ENCODE measurements at regions not wholly inside any gene's neighbourhood (a gene's known extent, or its start where the extent isn't known, plus 50 kb on each side); places are given as distances from the start of the nearest gene placed in this dataset.
A peak's percentile ranks its signal among the peaks of the same experiment; 100 is the strongest.

DNA sequence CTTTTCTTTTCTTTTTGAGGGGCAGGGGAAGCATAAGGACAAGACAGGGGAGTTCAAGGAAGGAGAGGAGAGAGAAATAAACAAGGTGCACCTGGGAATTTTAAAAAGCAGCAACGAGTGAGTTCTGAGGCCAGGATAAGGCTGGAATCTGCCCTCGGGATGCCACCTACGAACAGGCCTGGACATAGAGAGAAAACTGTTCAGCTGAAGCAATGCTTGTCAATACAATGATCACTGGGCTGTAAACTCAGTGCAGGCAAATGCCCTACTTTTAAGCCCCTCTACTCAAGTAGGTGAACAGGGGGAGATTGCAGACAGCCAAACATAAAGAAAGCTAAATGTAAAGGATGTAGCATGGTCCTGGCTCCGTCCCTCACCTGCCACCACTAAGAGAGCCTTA is 330.5 kb downstream of the ETAA1 start (continued):
- no peak for TF ChIP-seq CREM (CRISPR knock-in tag; IDR thresholded peaks at IDR 0.05)

DNA sequence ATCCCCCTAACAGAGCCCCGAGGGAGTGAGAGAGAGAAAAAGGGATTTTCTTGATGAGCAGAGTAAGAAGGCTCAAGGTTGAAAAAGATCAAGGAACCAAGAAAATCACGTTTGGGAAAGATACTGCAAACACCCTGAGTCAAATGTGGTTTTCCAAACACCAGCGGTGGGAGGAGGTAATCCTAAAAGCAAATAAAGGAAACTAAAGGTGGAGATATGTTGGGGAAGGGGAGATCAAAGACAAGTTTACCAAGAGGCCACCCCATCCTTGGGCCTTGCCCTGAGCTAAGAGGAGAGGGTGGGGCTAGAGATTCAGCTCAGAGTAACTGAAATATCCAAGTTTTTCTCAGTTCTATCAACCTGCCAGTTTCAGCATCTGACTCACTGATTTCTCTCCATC is 332.3 kb downstream of the ETAA1 start:
- ChIA-PET POLR2A (no interaction called here), CTCF (interaction anchor here (0.9 kb wide), 1 partner anchor 111 kb away, joined by 3 read pairs; no protein-coding TSS in a partner anchor)
- TF ChIP-seq NFATC4 (CRISPR knock-in tag; IDR thresholded peaks at IDR 0.05) (no peak), FOXK1 (CRISPR knock-in tag; IDR thresholded peaks at IDR 0.05) (no peak), EMX1 (CRISPR knock-in tag; IDR thresholded peaks at IDR 0.05) (no peak), JAZF1 (CRISPR knock-in tag; IDR thresholded peaks at IDR 0.05) (no peak), GRHL2 (CRISPR knock-in tag; IDR thresholded peaks at IDR 0.05; ENCODE audit: insufficient replicate concordance, severe bottlenecking) (no peak), NFE2L1 (CRISPR knock-in tag; IDR thresholded peaks at IDR 0.05) (no peak), ZNF219 (CRISPR knock-in tag; IDR thresholded peaks at IDR 0.05; ENCODE audit: borderline replicate concordance) (no peak)
- TF ChIP-seq, protein P1, sequence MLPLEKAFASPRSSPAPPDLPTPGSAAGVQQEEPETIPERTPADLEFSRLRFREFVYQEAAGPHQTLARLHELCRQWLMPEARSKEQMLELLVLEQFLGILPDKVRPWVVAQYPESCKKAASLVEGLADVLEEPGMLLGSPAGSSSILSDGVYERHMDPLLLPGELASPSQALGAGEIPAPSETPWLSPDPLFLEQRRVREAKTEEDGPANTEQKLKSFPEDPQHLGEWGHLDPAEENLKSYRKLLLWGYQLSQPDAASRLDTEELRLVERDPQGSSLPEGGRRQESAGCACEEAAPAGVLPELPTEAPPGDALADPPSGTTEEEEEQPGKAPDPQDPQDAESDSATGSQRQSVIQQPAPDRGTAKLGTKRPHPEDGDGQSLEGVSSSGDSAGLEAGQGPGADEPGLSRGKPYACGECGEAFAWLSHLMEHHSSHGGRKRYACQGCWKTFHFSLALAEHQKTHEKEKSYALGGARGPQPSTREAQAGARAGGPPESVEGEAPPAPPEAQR (CRISPR knock-in tag; IDR thresholded peaks at IDR 0.05), result no peak
- TF ChIP-seq, protein P2, sequence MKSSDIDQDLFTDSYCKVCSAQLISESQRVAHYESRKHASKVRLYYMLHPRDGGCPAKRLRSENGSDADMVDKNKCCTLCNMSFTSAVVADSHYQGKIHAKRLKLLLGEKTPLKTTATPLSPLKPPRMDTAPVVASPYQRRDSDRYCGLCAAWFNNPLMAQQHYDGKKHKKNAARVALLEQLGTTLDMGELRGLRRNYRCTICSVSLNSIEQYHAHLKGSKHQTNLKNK (CRISPR knock-in tag; IDR thresholded peaks at IDR 0.05), result no peak
- TF ChIP-seq, protein P3, sequence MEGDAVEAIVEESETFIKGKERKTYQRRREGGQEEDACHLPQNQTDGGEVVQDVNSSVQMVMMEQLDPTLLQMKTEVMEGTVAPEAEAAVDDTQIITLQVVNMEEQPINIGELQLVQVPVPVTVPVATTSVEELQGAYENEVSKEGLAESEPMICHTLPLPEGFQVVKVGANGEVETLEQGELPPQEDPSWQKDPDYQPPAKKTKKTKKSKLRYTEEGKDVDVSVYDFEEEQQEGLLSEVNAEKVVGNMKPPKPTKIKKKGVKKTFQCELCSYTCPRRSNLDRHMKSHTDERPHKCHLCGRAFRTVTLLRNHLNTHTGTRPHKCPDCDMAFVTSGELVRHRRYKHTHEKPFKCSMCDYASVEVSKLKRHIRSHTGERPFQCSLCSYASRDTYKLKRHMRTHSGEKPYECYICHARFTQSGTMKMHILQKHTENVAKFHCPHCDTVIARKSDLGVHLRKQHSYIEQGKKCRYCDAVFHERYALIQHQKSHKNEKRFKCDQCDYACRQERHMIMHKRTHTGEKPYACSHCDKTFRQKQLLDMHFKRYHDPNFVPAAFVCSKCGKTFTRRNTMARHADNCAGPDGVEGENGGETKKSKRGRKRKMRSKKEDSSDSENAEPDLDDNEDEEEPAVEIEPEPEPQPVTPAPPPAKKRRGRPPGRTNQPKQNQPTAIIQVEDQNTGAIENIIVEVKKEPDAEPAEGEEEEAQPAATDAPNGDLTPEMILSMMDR (IDR thresholded peaks at IDR 0.05), result no peak
- TF ChIP-seq, protein P4, sequence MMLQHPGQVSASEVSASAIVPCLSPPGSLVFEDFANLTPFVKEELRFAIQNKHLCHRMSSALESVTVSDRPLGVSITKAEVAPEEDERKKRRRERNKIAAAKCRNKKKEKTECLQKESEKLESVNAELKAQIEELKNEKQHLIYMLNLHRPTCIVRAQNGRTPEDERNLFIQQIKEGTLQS (CRISPR knock-in tag; conservative IDR thresholded peaks at IDR 0.05), result no peak
- TF ChIP-seq, protein P5, sequence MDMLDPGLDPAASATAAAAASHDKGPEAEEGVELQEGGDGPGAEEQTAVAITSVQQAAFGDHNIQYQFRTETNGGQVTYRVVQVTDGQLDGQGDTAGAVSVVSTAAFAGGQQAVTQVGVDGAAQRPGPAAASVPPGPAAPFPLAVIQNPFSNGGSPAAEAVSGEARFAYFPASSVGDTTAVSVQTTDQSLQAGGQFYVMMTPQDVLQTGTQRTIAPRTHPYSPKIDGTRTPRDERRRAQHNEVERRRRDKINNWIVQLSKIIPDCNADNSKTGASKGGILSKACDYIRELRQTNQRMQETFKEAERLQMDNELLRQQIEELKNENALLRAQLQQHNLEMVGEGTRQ (CRISPR knock-in tag; IDR thresholded peaks at IDR 0.05), result no peak
- no peaks in the 10 kb centered on the region for H3K9me3 Mint-ChIP-seq
- no peak overlapping the region for H3K27ac Mint-ChIP-seq
- no peak overlapping the region for H3K4me3 Mint-ChIP-seq
- no peak for ATAC-seq
- no peaks in the 10 kb centered on the region; the same call in 1 of the 2 replicates for H3K4me1 Mint-ChIP-seq
- no peaks in the 10 kb centered on the region for H3K27me3 Mint-ChIP-seq (ENCODE audit: low read depth)
- H3K36me3 Mint-ChIP-seq, result no peaks in the 10 kb centered on the region
- no peak for DNase-seq (ENCODE audit: low spot score)

DNA sequence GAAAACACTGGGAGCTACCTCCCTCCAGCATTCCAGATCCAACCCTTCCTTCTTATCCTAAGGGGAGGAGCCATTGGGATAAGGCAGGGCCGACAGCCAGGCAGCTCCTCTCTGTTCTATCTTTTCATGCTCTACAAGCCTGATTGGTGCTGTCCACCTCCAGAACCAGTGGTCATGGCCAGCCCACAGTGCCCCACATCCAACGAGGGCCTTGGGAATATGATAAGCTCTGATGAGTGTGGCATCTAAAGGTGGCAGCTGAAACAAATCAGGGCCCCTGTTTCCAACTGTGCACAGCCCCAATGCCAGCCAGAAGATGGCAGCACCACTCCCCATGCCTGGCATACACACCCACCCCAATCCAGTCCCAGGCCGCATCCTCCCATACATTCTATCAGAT is 329.3 kb downstream of the C1D start:
- peak; percentile 98 for ATAC-seq
- H3K27me3 Mint-ChIP-seq (ENCODE audit: low read depth), result no peaks in the 10 kb centered on the region
- CTCF ChIA-PET, result interaction anchor here (0.6 to 2.4 kb wide), 24 partner anchors 11 to 301 kb away, joined by 3 to 45 read pairs (median 3); no protein-coding TSS in a partner anchor

More for the DNA sequence above, 329.3 kb downstream of the C1D start:
- POLR2A ChIA-PET, result interaction anchor here (0.6 to 1.1 kb wide), 2 partner anchors 150 to 329 kb away, joined by 3 read pairs; partner anchors contain the start of gene C1D
- no peak overlapping the region for H3K27ac Mint-ChIP-seq
- no peaks in the 10 kb centered on the region for H3K36me3 Mint-ChIP-seq
- H3K4me1 Mint-ChIP-seq, result no peaks in the 10 kb centered on the region
- peaks cover 8% of the 10 kb centered on the region for H3K9me3 Mint-ChIP-seq
- peak; percentile 70 for DNase-seq (ENCODE audit: low spot score)
- no peak overlapping the region for H3K4me3 Mint-ChIP-seq
- no peak for TF ChIP-seq SMAD3 (CRISPR knock-in tag; IDR thresholded peaks at IDR 0.05; ENCODE audit: borderline replicate concordance)
- TF ChIP-seq, protein P3 (IDR thresholded peaks at IDR 0.05), result peak; percentile 41; the same call in 1 of the 2 replicates
- TF ChIP-seq TEAD4 (CRISPR knock-in tag; IDR thresholded peaks at IDR 0.05), result no peak
